CD4-positive, alpha-beta T cell (primary cell): ENCODE measurements at regions not wholly inside any gene's neighbourhood (a gene's known extent, or its start where the extent isn't known, plus 50 kb on each side); places are given as distances from the start of the nearest gene placed in this dataset.

ENCODE experiments used
- ATAC-seq: fragments of 200-7000 bp; cut with Tn5 transposase; one replicate; pipeline ENCODE4 v1.10.0; 2022; ENCODE audit warnings: mild to moderate bottlenecking; ENCODE audit not compliant: poor library complexity
- CTCF ChIA-PET: fragments of 350-600 bp; sonication (Branson Sonifier 250); formaldehyde crosslinking; loops from one replicate; lab custom pipeline; 2021; ENCODE audit warnings: antibody characterized with exemption, inconsistent platforms; lab: Charles Lee
- POLR2A ChIA-PET: fragments of 350-600 bp; sonication (Branson Sonifier 250); formaldehyde crosslinking; loops from one replicate; lab custom pipeline; 2021; ENCODE audit warnings: antibody characterized with exemption, inconsistent platforms; lab: Charles Lee
- DNase-seq, 14 experiments: peaks; one replicate each; pipeline ENCODE4 v3.0.0-alpha.2; 2013 to 2020; ENCODE audit warnings: mixed read lengths in 2 of 14
- H3K27ac ChIP-seq, 2 donors: one replicate each; pipeline versions ENCODE4 v1.5.1 to v1.7.0; 2013; ENCODE audit warnings: low read length in 2 of 2, low read depth in 1 of 2, mild to moderate bottlenecking in 1 of 2
- H3K27me3 ChIP-seq, 2 experiments: 1 replicate in 1 of 2; 2 replicates in 1 of 2; pipeline versions ENCODE4 v1.6.1 to v1.7.0; 2013; ENCODE audit warnings: low read length in 2 of 2, control low read depth in 1 of 2, mild to moderate bottlenecking in 1 of 2, moderate library complexity in 1 of 2; ENCODE audit not compliant: insufficient read depth in 2 of 2, control insufficient read depth in 1 of 2
- H3K36me3 ChIP-seq: one replicate; pipeline ENCODE4 v1.6.1; 2013; ENCODE audit warnings: low read length, control low read depth; ENCODE audit not compliant: insufficient read depth
- H3K4me1 ChIP-seq: one replicate; pipeline ENCODE4 v1.6.1; 2013; ENCODE audit warnings: low read length, control low read depth; ENCODE audit not compliant: insufficient read depth
- H3K4me3 ChIP-seq: one replicate; pipeline ENCODE4 v1.5.1; 2013; ENCODE audit warnings: mild to moderate bottlenecking, low read length, moderate library complexity
- H3K9me3 ChIP-seq, 2 experiments: 1 replicate in 1 of 2; 2 replicates in 1 of 2; pipeline versions ENCODE4 v1.6.1 to v1.7.0; 2013; ENCODE audit warnings: low read length in 2 of 2, mild to moderate bottlenecking in 2 of 2, control low read depth in 1 of 2, moderate library complexity in 1 of 2; ENCODE audit not compliant: control insufficient read depth in 1 of 2, insufficient read depth in 1 of 2
- H3K27ac Mint-ChIP-seq: one replicate; pipeline ENCODE4 v1.8.0; 2020; ENCODE audit warnings: mixed read lengths
- H3K27me3 Mint-ChIP-seq: one replicate; pipeline ENCODE4 v1.8.0; 2021; ENCODE audit warnings: mixed read lengths
- H3K36me3 Mint-ChIP-seq: one replicate; pipeline ENCODE4 v1.8.0; 2021; ENCODE audit warnings: low read depth, mixed read lengths
- H3K4me1 Mint-ChIP-seq: one replicate; pipeline ENCODE4 v1.8.0; 2021; ENCODE audit warnings: low read depth, mixed read lengths
- H3K4me3 Mint-ChIP-seq: one replicate; pipeline ENCODE4 v1.8.0; 2020; ENCODE audit warnings: mild to moderate bottlenecking, mixed read lengths
- H3K9me3 Mint-ChIP-seq: one replicate; pipeline ENCODE4 v1.8.0; 2020; ENCODE audit warnings: mixed read lengths
- CTCF ChIP-seq: fragments of 200-600 bp; IDR thresholded peaks from one replicate; pipeline ENCODE4 v1.8.0; 2022; ENCODE audit warnings: antibody characterized with exemption, mild to moderate bottlenecking
- intact Hi-C, 2 experiments: fragments of 100-400 bp; cut with DNase I in 1 of 2; cut with micrococcal nuclease in 1 of 2; formaldehyde crosslinking; loops; one replicate each; pipeline versions ENCODE4 v1.15.1 to v1.9.0; 2023 to 2025; cut with DNase I, micrococcal nuclease

GRCh38 chr14:39948235-39948634 lies 516.0 kb upstream of the FBXO33 start:
- Mint-ChIP-seq H3K27ac (no peak overlapping the region), H3K27me3 (no peaks in the 10 kb centered on the region), H3K36me3 (no peaks in the 10 kb centered on the region), H3K9me3 (peaks cover 13% of the 10 kb centered on the region), H3K4me1 (no peaks in the 10 kb centered on the region), H3K4me3 (no peak overlapping the region)
- POLR2A ChIA-PET = no interaction called here
- no peak for ATAC-seq
- Histone ChIP-seq H3K4me3 (no peak overlapping the region), H3K27ac (no peak overlapping the region), H3K36me3 (no peaks in the 10 kb centered on the region), H3K27me3 (no peaks in the 10 kb centered on the region), H3K4me1 (no peaks in the 10 kb centered on the region), H3K9me3 (no peaks in the 10 kb centered on the region)
- no peak for DNase-seq
- CTCF ChIA-PET = no interaction called here
- intact Hi-C loops = no loop called here
- no peak for TF ChIP-seq CTCF

GRCh38 chr14:39946807-39947206 lies 514.6 kb upstream of the FBXO33 start:
- ATAC-seq = no peak
- no peak for TF ChIP-seq CTCF
- DNase-seq = no peak
- Mint-ChIP-seq H3K4me3 (no peak overlapping the region), H3K27me3 (no peaks in the 10 kb centered on the region), H3K36me3 (no peaks in the 10 kb centered on the region), H3K27ac (no peak overlapping the region), H3K4me1 (no peaks in the 10 kb centered on the region), H3K9me3 (peaks cover 10% of the 10 kb centered on the region)
- Histone ChIP-seq H3K27ac (no peak overlapping the region), H3K4me1 (no peaks in the 10 kb centered on the region), H3K27me3 (no peaks in the 10 kb centered on the region), H3K9me3 (no peaks in the 10 kb centered on the region), H3K36me3 (no peaks in the 10 kb centered on the region), H3K4me3 (no peak overlapping the region)
- intact Hi-C loops = no loop called here
- ChIA-PET CTCF (no interaction called here), POLR2A (no interaction called here)

- ChIA-PET CTCF (no interaction called here), POLR2A (no interaction called here)
- Histone ChIP-seq H3K36me3 (no peaks in the 10 kb centered on the region), H3K9me3 (no peaks in the 10 kb centered on the region), H3K4me1 (no peaks in the 10 kb centered on the region), H3K27me3 (no peaks in the 10 kb centered on the region), H3K4me3 (no peak overlapping the region), H3K27ac (no peak overlapping the region)
- no peak for DNase-seq
- TF ChIP-seq CTCF = no peak
- intact Hi-C loops = no loop called here
- no peak overlapping the region for H3K4me3 Mint-ChIP-seq
- no peaks in the 10 kb centered on the region for H3K27me3 Mint-ChIP-seq
- H3K36me3 Mint-ChIP-seq = no peaks in the 10 kb centered on the region
- no peak for ATAC-seq
- H3K27ac Mint-ChIP-seq = no peak overlapping the region
- peaks cover 3% of the 10 kb centered on the region for H3K9me3 Mint-ChIP-seq
- H3K4me1 Mint-ChIP-seq = no peaks in the 10 kb centered on the region
Measured at GRCh38 chr14:39939023-39939422, 506.8 kb upstream of the FBXO33 start.
